Tibial nerve (tissue), 4 donors: ENCODE measurements at regions not wholly inside any gene's neighbourhood (a gene's known extent, or its start where the extent isn't known, plus 50 kb on each side); places are given as distances from the start of the nearest gene placed in this dataset.

Experiments used
- DNase-seq, 2 donors: peaks; one replicate each; pipeline ENCODE4 v3.0.0-alpha.2; 2019; ENCODE audit warnings: low spot score in 2 of 2
- H3K27ac ChIP-seq, 4 donors: fragments of 200-600 bp; sonication (generic) in 3 of 4; one replicate each; pipeline ENCODE4 v1.5.1; 2017 to 2019; ENCODE audit warnings: mild to moderate bottlenecking in 1 of 4
- H3K27me3 ChIP-seq, 2 donors: fragments of 200-600 bp; sonication (generic) in 1 of 2; one replicate each; pipeline versions ENCODE4 v1.5.1 to v1.6.0; 2017 to 2019
- H3K36me3 ChIP-seq, 3 donors: fragments of 200-600 bp; sonication (generic); one replicate each; pipeline ENCODE4 v1.5.1; 2018 to 2019
- H3K4me1 ChIP-seq, 4 donors: fragments of 200-600 bp; sonication (generic) in 3 of 4; one replicate each; pipeline ENCODE4 v1.5.1; 2017 to 2019
- H3K4me3 ChIP-seq, 4 donors: fragments of 200-600 bp; sonication (generic) in 3 of 4; one replicate each; pipeline ENCODE4 v1.5.1; 2017 to 2019; ENCODE audit warnings: mild to moderate bottlenecking in 1 of 4, moderate library complexity in 1 of 4
- H3K9me3 ChIP-seq, 4 donors: fragments of 200-600 bp; sonication (generic) in 3 of 4; one replicate each; pipeline ENCODE4 v1.5.1; 2017 to 2019
- EP300 ChIP-seq, 2 donors: sonication (generic); formaldehyde crosslinking; IDR thresholded peaks; one replicate each; pipeline ENCODE4 v1.6.1; 2017; ENCODE audit warnings: antibody characterized with exemption in 2 of 2, mild to moderate bottlenecking in 1 of 2
- POLR2A ChIP-seq, 2 donors: fragments of 450-650 bp; IDR thresholded peaks; one replicate each; pipeline ENCODE4 v1.6.1; 2017; ENCODE audit warnings: antibody characterized with exemption in 2 of 2, mild to moderate bottlenecking in 2 of 2, moderate library complexity in 2 of 2
- WGBS, 2 donors: methylation state at CpG; one replicate each; pipeline ENCODE4 v1.1.5; 2018; 5-methylcytosine and 5-hydroxymethylcytosine counted together
- TF ChIP-seq, protein P1 (sequence below), 5 experiments: fragments of 200-600 bp in 3 of 5; fragments of 450-650 bp in 2 of 5; sonication (generic) in 3 of 5; IDR thresholded peaks; one replicate each; pipeline ENCODE4 v1.5.1; 2016 to 2019; ENCODE audit warnings: antibody characterized with exemption in 5 of 5, mild to moderate bottlenecking in 3 of 5, moderate library complexity in 2 of 5

GRCh38 chr1:221881805-221882581 is 140.1 kb upstream of the DUSP10 start:
- no peaks in the 10 kb centered on the region for H3K9me3 ChIP-seq
- TF ChIP-seq POLR2A (IDR thresholded peaks at IDR 0.05) (no peak), EP300 (IDR thresholded peaks at IDR 0.05) (no peak)
- TF ChIP-seq, protein P1, sequence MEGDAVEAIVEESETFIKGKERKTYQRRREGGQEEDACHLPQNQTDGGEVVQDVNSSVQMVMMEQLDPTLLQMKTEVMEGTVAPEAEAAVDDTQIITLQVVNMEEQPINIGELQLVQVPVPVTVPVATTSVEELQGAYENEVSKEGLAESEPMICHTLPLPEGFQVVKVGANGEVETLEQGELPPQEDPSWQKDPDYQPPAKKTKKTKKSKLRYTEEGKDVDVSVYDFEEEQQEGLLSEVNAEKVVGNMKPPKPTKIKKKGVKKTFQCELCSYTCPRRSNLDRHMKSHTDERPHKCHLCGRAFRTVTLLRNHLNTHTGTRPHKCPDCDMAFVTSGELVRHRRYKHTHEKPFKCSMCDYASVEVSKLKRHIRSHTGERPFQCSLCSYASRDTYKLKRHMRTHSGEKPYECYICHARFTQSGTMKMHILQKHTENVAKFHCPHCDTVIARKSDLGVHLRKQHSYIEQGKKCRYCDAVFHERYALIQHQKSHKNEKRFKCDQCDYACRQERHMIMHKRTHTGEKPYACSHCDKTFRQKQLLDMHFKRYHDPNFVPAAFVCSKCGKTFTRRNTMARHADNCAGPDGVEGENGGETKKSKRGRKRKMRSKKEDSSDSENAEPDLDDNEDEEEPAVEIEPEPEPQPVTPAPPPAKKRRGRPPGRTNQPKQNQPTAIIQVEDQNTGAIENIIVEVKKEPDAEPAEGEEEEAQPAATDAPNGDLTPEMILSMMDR (IDR thresholded peaks at IDR 0.05), result no peak
- no peaks in the 10 kb centered on the region for H3K27me3 ChIP-seq
- 83 to 90% methylated on average over 5 of the region's 5 CpGs for WGBS, 2 donors
- no peaks in the 10 kb centered on the region for H3K4me1 ChIP-seq
- no peak overlapping the region for H3K27ac ChIP-seq
- no peak for DNase-seq
- H3K4me3 ChIP-seq, result no peak overlapping the region
- H3K36me3 ChIP-seq, result no peaks in the 10 kb centered on the region

DNA sequence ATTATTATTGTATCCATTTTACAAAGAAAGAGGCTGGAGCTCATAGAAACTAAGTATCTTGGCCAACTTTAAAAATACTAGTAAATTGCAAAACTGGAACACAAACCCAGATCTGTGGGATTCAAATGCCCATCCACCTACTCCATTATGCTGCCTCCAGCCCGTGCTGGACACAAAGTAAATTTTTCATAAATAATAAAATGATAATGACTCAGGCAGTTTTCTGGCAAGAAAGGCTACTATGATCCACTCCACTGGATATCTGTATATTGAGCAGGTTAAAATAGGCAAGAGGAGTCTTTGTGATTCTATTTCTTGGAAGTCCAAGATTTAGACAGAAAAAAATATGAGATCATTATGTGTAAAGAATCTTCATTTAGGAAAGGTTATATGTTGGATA is 138.3 kb upstream of the DUSP10 start:
- Histone ChIP-seq H3K9me3 (no peaks in the 10 kb centered on the region), H3K27me3 (no peaks in the 10 kb centered on the region), H3K4me3 (no peak overlapping the region), H3K36me3 (no peaks in the 10 kb centered on the region), H3K4me1 (no peaks in the 10 kb centered on the region), H3K27ac (no peak overlapping the region)
- WGBS, 2 donors, result 20 to 25% methylated on average over 1 of the region's 1 CpG
- TF ChIP-seq, protein P1 (IDR thresholded peaks at IDR 0.05), result no peak
- TF ChIP-seq POLR2A (IDR thresholded peaks at IDR 0.05) (no peak), EP300 (IDR thresholded peaks at IDR 0.05) (no peak)
- no peak for DNase-seq

DNA sequence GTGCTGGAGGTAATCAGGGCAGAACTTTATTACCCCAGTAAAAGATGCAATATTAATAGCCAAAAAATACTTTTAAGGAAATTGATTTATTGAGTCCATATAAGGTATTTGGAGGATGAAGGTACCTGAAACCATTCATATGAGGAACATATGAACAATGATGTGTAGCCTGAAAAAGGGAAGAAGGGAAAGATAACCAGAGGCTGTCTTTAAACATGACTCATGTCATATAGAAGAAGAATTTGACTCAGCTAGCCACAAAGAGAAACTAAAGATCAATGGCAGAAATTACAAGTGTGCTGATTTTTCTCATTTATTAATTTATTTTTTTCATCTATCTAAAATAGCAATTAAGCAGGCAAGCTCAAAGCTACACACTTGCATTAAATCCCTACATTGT is 136.2 kb upstream of the DUSP10 start:
- Histone ChIP-seq H3K27me3 (no peaks in the 10 kb centered on the region), H3K4me3 (no peak overlapping the region), H3K27ac (no peak overlapping the region), H3K36me3 (no peaks in the 10 kb centered on the region), H3K9me3 (no peaks in the 10 kb centered on the region), H3K4me1 (no peaks in the 10 kb centered on the region)
- TF ChIP-seq EP300 (IDR thresholded peaks at IDR 0.05) (no peak), POLR2A (IDR thresholded peaks at IDR 0.05) (no peak)
- TF ChIP-seq, protein P1 (IDR thresholded peaks at IDR 0.05), result no peak
- DNase-seq, result no peak

GRCh38 chr1:221877311-221877710 is 135.4 kb upstream of the DUSP10 start:
- DNase-seq, result no peak
- no peak overlapping the region for H3K4me3 ChIP-seq
- WGBS, 2 donors, result 72 to 86% methylated on average over 2 of the region's 2 CpGs
- no peaks in the 10 kb centered on the region for H3K27me3 ChIP-seq
- H3K36me3 ChIP-seq, result no peaks in the 10 kb centered on the region
- H3K4me1 ChIP-seq, result no peaks in the 10 kb centered on the region
- H3K9me3 ChIP-seq, result no peaks in the 10 kb centered on the region
- H3K27ac ChIP-seq, result no peak overlapping the region
- TF ChIP-seq EP300 (IDR thresholded peaks at IDR 0.05) (no peak), POLR2A (IDR thresholded peaks at IDR 0.05) (no peak)
- TF ChIP-seq, protein P1 (IDR thresholded peaks at IDR 0.05), result no peak

GRCh38 chr1:221875004-221875330 is 133.1 kb upstream of the DUSP10 start:
- Histone ChIP-seq H3K9me3 (no peaks in the 10 kb centered on the region), H3K27me3 (no peaks in the 10 kb centered on the region), H3K4me1 (no peaks in the 10 kb centered on the region), H3K4me3 (no peak overlapping the region), H3K27ac (no peak overlapping the region), H3K36me3 (no peaks in the 10 kb centered on the region)
- DNase-seq, result no peak
- 67 to 75% methylated on average over 4 of the region's 4 CpGs for WGBS, 2 donors
- TF ChIP-seq EP300 (IDR thresholded peaks at IDR 0.05), result no peak
- TF ChIP-seq, protein P1 (IDR thresholded peaks at IDR 0.05), result no peak
- TF ChIP-seq POLR2A (IDR thresholded peaks at IDR 0.05), result no peak
